Testis (tissue), 2 donors: ENCODE measurements at regions not wholly inside any gene's neighbourhood (a gene's known extent, or its start where the extent isn't known, plus 50 kb on each side); places are given as distances from the start of the nearest gene placed in this dataset.

Experiments
- CTCF ChIP-seq, 3 experiments: fragments of 450-650 bp in 2 of 3; fragments of 200-600 bp in 1 of 3; sonication (generic) in 1 of 3; IDR thresholded peaks; one replicate each; pipeline ENCODE4 v1.5.1; 2016 to 2019; ENCODE audit warnings: antibody characterized with exemption in 3 of 3, mild to moderate bottlenecking in 2 of 3, moderate library complexity in 1 of 3
- POLR2A ChIP-seq: fragments of 450-650 bp; IDR thresholded peaks from one replicate; pipeline ENCODE4 v1.6.1; 2017; ENCODE audit warnings: antibody characterized with exemption, mild to moderate bottlenecking, moderate library complexity

- no peak for TF ChIP-seq CTCF (IDR thresholded peaks at IDR 0.05)
- no peak for TF ChIP-seq POLR2A
Measured at GRCh38 chrX:39202641-39203040, 401.4 kb downstream of the MID1IP1 start.
